ENCODE measurements at regions not wholly inside any gene's neighbourhood (a gene's known extent, or its start where the extent isn't known, plus 50 kb on each side); places are given as distances from the start of the nearest gene placed in this dataset.
"Not testable (repeated sequence)": the region's sequence is repeated elsewhere in the genome, so short reads cannot be mapped to it uniquely, and the experiment has no call there.

GRCh38 chr4:138865765-138866164 lies 149.8 kb upstream of the NOCT start:
- no peaks in the 10 kb centered on the region for H3K27me3 Mint-ChIP-seq (ENCODE audit: unreplicated experiment)
- no peak for DNase-seq
- no peaks in the 10 kb centered on the region for H3K9me3 Mint-ChIP-seq (ENCODE audit: unreplicated experiment)
- TF ChIP-seq CTCF (IDR thresholded peaks at IDR 0.05; ENCODE audit: partially characterized antibody, unreplicated experiment): no peak
- H3K4me3 Mint-ChIP-seq (ENCODE audit: unreplicated experiment): no peak overlapping the region
- H3K27ac Mint-ChIP-seq (ENCODE audit: unreplicated experiment): no peak overlapping the region
- peaks cover 3% of the 10 kb centered on the region for H3K4me1 Mint-ChIP-seq (ENCODE audit: low read depth, unreplicated experiment)
- no peaks in the 10 kb centered on the region for H3K36me3 Mint-ChIP-seq (ENCODE audit: unreplicated experiment)

GRCh38 chr4:138864961-138865720 lies 150.4 kb upstream of the NOCT start:
- no peak overlapping the region for H3K27ac Mint-ChIP-seq (ENCODE audit: unreplicated experiment)
- H3K9me3 Mint-ChIP-seq (ENCODE audit: unreplicated experiment): no peaks in the 10 kb centered on the region
- no peak for TF ChIP-seq CTCF (IDR thresholded peaks at IDR 0.05; ENCODE audit: partially characterized antibody, unreplicated experiment)
- no peak for DNase-seq
- no peaks in the 10 kb centered on the region for H3K36me3 Mint-ChIP-seq (ENCODE audit: unreplicated experiment)
- H3K27me3 Mint-ChIP-seq (ENCODE audit: unreplicated experiment): no peaks in the 10 kb centered on the region
- no peaks in the 10 kb centered on the region for H3K4me1 Mint-ChIP-seq (ENCODE audit: low read depth, unreplicated experiment)
- no peak overlapping the region for H3K4me3 Mint-ChIP-seq (ENCODE audit: unreplicated experiment)

- Mint-ChIP-seq H3K4me3 (ENCODE audit: unreplicated experiment) (no peak overlapping the region), H3K27ac (ENCODE audit: unreplicated experiment) (no peak overlapping the region), H3K36me3 (ENCODE audit: unreplicated experiment) (no peaks in the 10 kb centered on the region), H3K4me1 (ENCODE audit: low read depth, unreplicated experiment) (no peaks in the 10 kb centered on the region), H3K27me3 (ENCODE audit: unreplicated experiment) (no peaks in the 10 kb centered on the region), H3K9me3 (ENCODE audit: unreplicated experiment) (no peaks in the 10 kb centered on the region)
- TF ChIP-seq CTCF (IDR thresholded peaks at IDR 0.05; ENCODE audit: partially characterized antibody, unreplicated experiment): no peak
- DNase-seq: no peak
Measured at GRCh38 chr4:138863160-138863559, 152.4 kb upstream of the NOCT start.

- Mint-ChIP-seq H3K36me3 (ENCODE audit: unreplicated experiment) (peaks cover under 1% of the 10 kb centered on the region), H3K4me1 (ENCODE audit: low read depth, unreplicated experiment) (peaks cover 2% of the 10 kb centered on the region), H3K27ac (ENCODE audit: unreplicated experiment) (no peak overlapping the region), H3K9me3 (ENCODE audit: unreplicated experiment) (no peaks in the 10 kb centered on the region), H3K4me3 (ENCODE audit: unreplicated experiment) (no peak overlapping the region), H3K27me3 (ENCODE audit: unreplicated experiment) (no peaks in the 10 kb centered on the region)
- no peak for TF ChIP-seq CTCF (IDR thresholded peaks at IDR 0.05; ENCODE audit: partially characterized antibody, unreplicated experiment)
- DNase-seq: no peak
Measured at GRCh38 chr4:138861135-138861534, 154.4 kb upstream of the NOCT start.

- not testable (repeated sequence) for DNase-seq; H3K9me3 Mint-ChIP-seq (ENCODE audit: unreplicated experiment); H3K4me3 Mint-ChIP-seq (ENCODE audit: unreplicated experiment); H3K27ac Mint-ChIP-seq (ENCODE audit: unreplicated experiment); H3K36me3 Mint-ChIP-seq (ENCODE audit: unreplicated experiment); H3K4me1 Mint-ChIP-seq (ENCODE audit: low read depth, unreplicated experiment); H3K27me3 Mint-ChIP-seq (ENCODE audit: unreplicated experiment)
Measured at GRCh38 chr4:138860357-138860756, 155.2 kb upstream of the NOCT start.
